ENCODE measurements at regions not wholly inside any gene's neighbourhood (a gene's known extent, or its start where the extent isn't known, plus 50 kb on each side); places are given as distances from the start of the nearest gene placed in this dataset.

- TF ChIP-seq CTCF (IDR thresholded peaks at IDR 0.05) (no peak), POLR2A (IDR thresholded peaks at IDR 0.05) (no peak)
Observed at GRCh38 chr2:81658227-81658626, 1353.7 kb upstream of the LRRTM1 start.
